GM23338 (cell line): ENCODE measurements at regions not wholly inside any gene's neighbourhood (a gene's known extent, or its start where the extent isn't known, plus 50 kb on each side); places are given as distances from the start of the nearest gene placed in this dataset.

Source experiments
- TF ChIP-seq, protein P1 (sequence below), 2 experiments: fragments of 200-600 bp in 1 of 2; sonication (generic) in 1 of 2; conservative IDR thresholded peaks; 2 replicates each; pipeline versions ENCODE4 v1.5.1 to v1.6.1; 2016 to 2017; ENCODE audit warnings: antibody characterized with exemption in 2 of 2, low read depth in 2 of 2, mild to moderate bottlenecking in 2 of 2, moderate library complexity in 1 of 2
- TF ChIP-seq, protein P2 (sequence below): IDR thresholded peaks from one replicate; pipeline ENCODE4 v1.6.1; 2018; ENCODE audit warnings: antibody characterized with exemption; ENCODE audit not compliant: unreplicated experiment

DNA sequence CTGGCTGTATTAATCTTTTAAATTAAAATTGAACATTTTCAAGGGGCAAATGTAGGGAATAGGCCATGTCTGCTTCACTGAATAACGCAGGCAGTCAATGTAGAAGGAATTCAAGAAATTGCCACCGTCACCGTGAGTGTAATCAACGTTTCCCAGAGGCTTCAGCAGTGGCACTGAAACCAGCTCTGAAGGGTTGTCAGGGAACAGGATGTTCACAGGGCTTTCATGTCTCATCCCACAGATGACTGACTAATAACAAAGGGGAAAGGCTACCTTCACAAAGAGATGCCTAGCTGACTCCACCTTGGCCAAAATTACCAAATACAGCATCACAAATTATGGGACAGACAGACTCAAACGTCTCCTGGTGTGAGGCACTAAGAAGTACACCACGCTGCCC lies 70.4 kb upstream of the SIMC1 start:
- TF ChIP-seq, protein P1, sequence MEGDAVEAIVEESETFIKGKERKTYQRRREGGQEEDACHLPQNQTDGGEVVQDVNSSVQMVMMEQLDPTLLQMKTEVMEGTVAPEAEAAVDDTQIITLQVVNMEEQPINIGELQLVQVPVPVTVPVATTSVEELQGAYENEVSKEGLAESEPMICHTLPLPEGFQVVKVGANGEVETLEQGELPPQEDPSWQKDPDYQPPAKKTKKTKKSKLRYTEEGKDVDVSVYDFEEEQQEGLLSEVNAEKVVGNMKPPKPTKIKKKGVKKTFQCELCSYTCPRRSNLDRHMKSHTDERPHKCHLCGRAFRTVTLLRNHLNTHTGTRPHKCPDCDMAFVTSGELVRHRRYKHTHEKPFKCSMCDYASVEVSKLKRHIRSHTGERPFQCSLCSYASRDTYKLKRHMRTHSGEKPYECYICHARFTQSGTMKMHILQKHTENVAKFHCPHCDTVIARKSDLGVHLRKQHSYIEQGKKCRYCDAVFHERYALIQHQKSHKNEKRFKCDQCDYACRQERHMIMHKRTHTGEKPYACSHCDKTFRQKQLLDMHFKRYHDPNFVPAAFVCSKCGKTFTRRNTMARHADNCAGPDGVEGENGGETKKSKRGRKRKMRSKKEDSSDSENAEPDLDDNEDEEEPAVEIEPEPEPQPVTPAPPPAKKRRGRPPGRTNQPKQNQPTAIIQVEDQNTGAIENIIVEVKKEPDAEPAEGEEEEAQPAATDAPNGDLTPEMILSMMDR (conservative IDR thresholded peaks at IDR 0.05; ENCODE audit: low read depth in 2 of 2): no peak
- TF ChIP-seq, protein P2, sequence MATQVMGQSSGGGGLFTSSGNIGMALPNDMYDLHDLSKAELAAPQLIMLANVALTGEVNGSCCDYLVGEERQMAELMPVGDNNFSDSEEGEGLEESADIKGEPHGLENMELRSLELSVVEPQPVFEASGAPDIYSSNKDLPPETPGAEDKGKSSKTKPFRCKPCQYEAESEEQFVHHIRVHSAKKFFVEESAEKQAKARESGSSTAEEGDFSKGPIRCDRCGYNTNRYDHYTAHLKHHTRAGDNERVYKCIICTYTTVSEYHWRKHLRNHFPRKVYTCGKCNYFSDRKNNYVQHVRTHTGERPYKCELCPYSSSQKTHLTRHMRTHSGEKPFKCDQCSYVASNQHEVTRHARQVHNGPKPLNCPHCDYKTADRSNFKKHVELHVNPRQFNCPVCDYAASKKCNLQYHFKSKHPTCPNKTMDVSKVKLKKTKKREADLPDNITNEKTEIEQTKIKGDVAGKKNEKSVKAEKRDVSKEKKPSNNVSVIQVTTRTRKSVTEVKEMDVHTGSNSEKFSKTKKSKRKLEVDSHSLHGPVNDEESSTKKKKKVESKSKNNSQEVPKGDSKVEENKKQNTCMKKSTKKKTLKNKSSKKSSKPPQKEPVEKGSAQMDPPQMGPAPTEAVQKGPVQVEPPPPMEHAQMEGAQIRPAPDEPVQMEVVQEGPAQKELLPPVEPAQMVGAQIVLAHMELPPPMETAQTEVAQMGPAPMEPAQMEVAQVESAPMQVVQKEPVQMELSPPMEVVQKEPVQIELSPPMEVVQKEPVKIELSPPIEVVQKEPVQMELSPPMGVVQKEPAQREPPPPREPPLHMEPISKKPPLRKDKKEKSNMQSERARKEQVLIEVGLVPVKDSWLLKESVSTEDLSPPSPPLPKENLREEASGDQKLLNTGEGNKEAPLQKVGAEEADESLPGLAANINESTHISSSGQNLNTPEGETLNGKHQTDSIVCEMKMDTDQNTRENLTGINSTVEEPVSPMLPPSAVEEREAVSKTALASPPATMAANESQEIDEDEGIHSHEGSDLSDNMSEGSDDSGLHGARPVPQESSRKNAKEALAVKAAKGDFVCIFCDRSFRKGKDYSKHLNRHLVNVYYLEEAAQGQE: no peak
